ENCODE measurements at regions not wholly inside any gene's neighbourhood (a gene's known extent, or its start where the extent isn't known, plus 50 kb on each side); places are given as distances from the start of the nearest gene placed in this dataset.

- Histone ChIP-seq H3K4me3 (ENCODE audit: insufficient read depth, low read depth, low read length) (no peak overlapping the region), H3K36me3 (replicated peaks; ENCODE audit: control insufficient read depth, insufficient read depth, low read length) (no peaks in the 10 kb centered on the region), H3K27me3 (ENCODE audit: control insufficient read depth, insufficient read depth, low read length) (no peaks in the 10 kb centered on the region)
- no peak for DNase-seq
These were observed 1604.8 kb upstream of the ZEB2 start for GRCh38 chr2:146124741-146125140.

- DNase-seq: no peak
- H3K27me3 ChIP-seq (ENCODE audit: control insufficient read depth, insufficient read depth, low read length): no peaks in the 10 kb centered on the region
- no peak overlapping the region for H3K4me3 ChIP-seq (ENCODE audit: insufficient read depth, low read depth, low read length)
- H3K36me3 ChIP-seq (replicated peaks; ENCODE audit: control insufficient read depth, insufficient read depth, low read length): no peaks in the 10 kb centered on the region
These were observed 1603.8 kb upstream of the ZEB2 start for GRCh38 chr2:146123714-146124113.

GRCh38 chr2:146123256-146123655 lies 1603.3 kb upstream of the ZEB2 start:
- Histone ChIP-seq H3K4me3 (ENCODE audit: insufficient read depth, low read depth, low read length) (no peak overlapping the region), H3K27me3 (ENCODE audit: control insufficient read depth, insufficient read depth, low read length) (no peaks in the 10 kb centered on the region), H3K36me3 (replicated peaks; ENCODE audit: control insufficient read depth, insufficient read depth, low read length) (no peaks in the 10 kb centered on the region)
- DNase-seq: no peak

- H3K36me3 ChIP-seq (replicated peaks; ENCODE audit: control insufficient read depth, insufficient read depth, low read length): no peaks in the 10 kb centered on the region
- no peak for DNase-seq
- H3K4me3 ChIP-seq (ENCODE audit: insufficient read depth, low read depth, low read length): no peak overlapping the region
- no peaks in the 10 kb centered on the region for H3K27me3 ChIP-seq (ENCODE audit: control insufficient read depth, insufficient read depth, low read length)
These were observed 1599.7 kb upstream of the ZEB2 start for GRCh38 chr2:146119586-146119985.

- Histone ChIP-seq H3K4me3 (ENCODE audit: insufficient read depth, low read depth, low read length) (no peak overlapping the region), H3K36me3 (replicated peaks; ENCODE audit: control insufficient read depth, insufficient read depth, low read length) (no peaks in the 10 kb centered on the region), H3K27me3 (ENCODE audit: control insufficient read depth, insufficient read depth, low read length) (no peaks in the 10 kb centered on the region)
- DNase-seq: no peak
These were observed 1589.1 kb upstream of the ZEB2 start for GRCh38 chr2:146108993-146109392.

- Histone ChIP-seq H3K36me3 (replicated peaks; ENCODE audit: control insufficient read depth, insufficient read depth, low read length) (no peaks in the 10 kb centered on the region), H3K27me3 (ENCODE audit: control insufficient read depth, insufficient read depth, low read length) (no peaks in the 10 kb centered on the region), H3K4me3 (ENCODE audit: insufficient read depth, low read depth, low read length) (no peak overlapping the region)
- no peak for DNase-seq
These were observed 1574.3 kb upstream of the ZEB2 start for GRCh38 chr2:146094185-146094584.

GRCh38 chr2:146081459-146081858 lies 1561.5 kb upstream of the ZEB2 start:
- Histone ChIP-seq H3K36me3 (replicated peaks; ENCODE audit: control insufficient read depth, insufficient read depth, low read length) (no peaks in the 10 kb centered on the region), H3K27me3 (ENCODE audit: control insufficient read depth, insufficient read depth, low read length) (no peaks in the 10 kb centered on the region), H3K4me3 (ENCODE audit: insufficient read depth, low read depth, low read length) (no peak overlapping the region)
- DNase-seq: no peak

GRCh38 chr2:146080925-146081324 lies 1561.0 kb upstream of the ZEB2 start:
- no peaks in the 10 kb centered on the region for H3K27me3 ChIP-seq (ENCODE audit: control insufficient read depth, insufficient read depth, low read length)
- H3K4me3 ChIP-seq (ENCODE audit: insufficient read depth, low read depth, low read length): no peak overlapping the region
- no peak for DNase-seq
- H3K36me3 ChIP-seq (replicated peaks; ENCODE audit: control insufficient read depth, insufficient read depth, low read length): no peaks in the 10 kb centered on the region

GRCh38 chr2:146079216-146079615 lies 1559.3 kb upstream of the ZEB2 start:
- no peak for DNase-seq
- no peaks in the 10 kb centered on the region for H3K36me3 ChIP-seq (replicated peaks; ENCODE audit: control insufficient read depth, insufficient read depth, low read length)
- no peaks in the 10 kb centered on the region for H3K27me3 ChIP-seq (ENCODE audit: control insufficient read depth, insufficient read depth, low read length)
- no peak overlapping the region for H3K4me3 ChIP-seq (ENCODE audit: insufficient read depth, low read depth, low read length)

- Histone ChIP-seq H3K36me3 (replicated peaks; ENCODE audit: control insufficient read depth, insufficient read depth, low read length) (no peaks in the 10 kb centered on the region), H3K27me3 (ENCODE audit: control insufficient read depth, insufficient read depth, low read length) (no peaks in the 10 kb centered on the region), H3K4me3 (ENCODE audit: insufficient read depth, low read depth, low read length) (no peak overlapping the region)
- DNase-seq: no peak
These were observed 1557.2 kb upstream of the ZEB2 start for GRCh38 chr2:146077156-146077555.

GRCh38 chr2:146068051-146068450 lies 1548.1 kb upstream of the ZEB2 start:
- no peak for DNase-seq
- no peak overlapping the region for H3K4me3 ChIP-seq (ENCODE audit: insufficient read depth, low read depth, low read length)
- H3K27me3 ChIP-seq (ENCODE audit: control insufficient read depth, insufficient read depth, low read length): no peaks in the 10 kb centered on the region
- no peaks in the 10 kb centered on the region for H3K36me3 ChIP-seq (replicated peaks; ENCODE audit: control insufficient read depth, insufficient read depth, low read length)

GRCh38 chr2:146048141-146048540 lies 1528.2 kb upstream of the ZEB2 start:
- no peaks in the 10 kb centered on the region for H3K36me3 ChIP-seq (replicated peaks; ENCODE audit: control insufficient read depth, insufficient read depth, low read length)
- no peak overlapping the region for H3K4me3 ChIP-seq (ENCODE audit: insufficient read depth, low read depth, low read length)
- DNase-seq: no peak
- no peaks in the 10 kb centered on the region for H3K27me3 ChIP-seq (ENCODE audit: control insufficient read depth, insufficient read depth, low read length)

- Histone ChIP-seq H3K4me3 (ENCODE audit: insufficient read depth, low read depth, low read length) (no peak overlapping the region), H3K27me3 (ENCODE audit: control insufficient read depth, insufficient read depth, low read length) (no peaks in the 10 kb centered on the region), H3K36me3 (replicated peaks; ENCODE audit: control insufficient read depth, insufficient read depth, low read length) (no peaks in the 10 kb centered on the region)
- peak; percentile 2 for DNase-seq
These were observed 1521.5 kb upstream of the ZEB2 start for GRCh38 chr2:146041274-146041910.

- Histone ChIP-seq H3K36me3 (replicated peaks; ENCODE audit: control insufficient read depth, insufficient read depth, low read length) (no peaks in the 10 kb centered on the region), H3K27me3 (ENCODE audit: control insufficient read depth, insufficient read depth, low read length) (no peaks in the 10 kb centered on the region), H3K4me3 (ENCODE audit: insufficient read depth, low read depth, low read length) (no peak overlapping the region)
- DNase-seq: no peak
These were observed 1520.1 kb upstream of the ZEB2 start for GRCh38 chr2:146040051-146040450.

- no peak for DNase-seq
- Histone ChIP-seq H3K36me3 (replicated peaks; ENCODE audit: control insufficient read depth, insufficient read depth, low read length) (no peaks in the 10 kb centered on the region), H3K4me3 (ENCODE audit: insufficient read depth, low read depth, low read length) (no peak overlapping the region), H3K27me3 (ENCODE audit: control insufficient read depth, insufficient read depth, low read length) (no peaks in the 10 kb centered on the region)
These were observed 1518.1 kb upstream of the ZEB2 start for GRCh38 chr2:146038014-146038413.

GRCh38 chr2:146037334-146037870 lies 1517.5 kb upstream of the ZEB2 start:
- no peaks in the 10 kb centered on the region for H3K36me3 ChIP-seq (replicated peaks; ENCODE audit: control insufficient read depth, insufficient read depth, low read length)
- no peak for DNase-seq
- H3K4me3 ChIP-seq (ENCODE audit: insufficient read depth, low read depth, low read length): no peak overlapping the region
- H3K27me3 ChIP-seq (ENCODE audit: control insufficient read depth, insufficient read depth, low read length): no peaks in the 10 kb centered on the region

All from H7 (cell line).